Naive thymus-derived CD8-positive, alpha-beta T cell (primary cell): ENCODE measurements at regions not wholly inside any gene's neighbourhood (a gene's known extent, or its start where the extent isn't known, plus 50 kb on each side); places are given as distances from the start of the nearest gene placed in this dataset.

Source experiments
- ATAC-seq, 2 donors: fragments of 150-1000 bp; cut with Tn5 transposase in 1 of 2; sonication (Bioruptor Pico), chemical (Tn5 transposase) in 1 of 2; 1 replicate in 1 of 2; 2 replicates in 1 of 2; pipeline ENCODE4 v1.10.0; 2021; ENCODE audit warnings: mild to moderate bottlenecking in 2 of 2, moderate library complexity in 2 of 2
- POLR2A ChIA-PET: fragments of 350-600 bp; sonication (Branson Sonifier 250); formaldehyde crosslinking; loops from one replicate; lab custom pipeline; 2021; ENCODE audit warnings: antibody characterized with exemption; lab: Charles Lee
- DNase-seq, 10 donors: peaks; one replicate each; pipeline versions ENCODE4 v3.0.0 to v3.0.0-alpha.2; 2020 to 2022
- H3K27ac Mint-ChIP-seq, 10 donors: one replicate each; pipeline ENCODE4 v1.8.0; 2020 to 2022; ENCODE audit warnings: mild to moderate bottlenecking in 10 of 10, mixed read lengths in 10 of 10, moderate library complexity in 4 of 10, inconsistent platforms in 1 of 10
- H3K27me3 Mint-ChIP-seq, 5 donors: one replicate each; pipeline ENCODE4 v1.8.0; 2021 to 2022; ENCODE audit warnings: mixed read lengths in 5 of 5
- H3K36me3 Mint-ChIP-seq, 3 donors: one replicate each; pipeline ENCODE4 v1.8.0; 2020 to 2022; ENCODE audit warnings: mixed read lengths in 3 of 3, mild to moderate bottlenecking in 2 of 3, inconsistent platforms in 1 of 3
- H3K4me1 Mint-ChIP-seq, 4 donors: one replicate each; pipeline ENCODE4 v1.8.0; 2021 to 2022; ENCODE audit warnings: mixed read lengths in 4 of 4
- H3K4me3 Mint-ChIP-seq, 10 donors: one replicate each; pipeline ENCODE4 v1.8.0; 2020 to 2022; ENCODE audit warnings: mild to moderate bottlenecking in 10 of 10, mixed read lengths in 10 of 10, moderate library complexity in 6 of 10, inconsistent platforms in 1 of 10
- H3K9me3 Mint-ChIP-seq, 9 donors: one replicate each; pipeline ENCODE4 v1.8.0; 2020 to 2022; ENCODE audit warnings: mixed read lengths in 9 of 9, mild to moderate bottlenecking in 3 of 9, inconsistent platforms in 1 of 9, moderate library complexity in 1 of 9

- Mint-ChIP-seq H3K27ac (no peak overlapping the region), H3K36me3 (no peaks in the 10 kb centered on the region), H3K4me3 (no peak overlapping the region), H3K27me3 (peaks cover 0 to 7% (median 3%) of the 10 kb centered on the region in 5 donors), H3K9me3 (no peaks in the 10 kb centered on the region), H3K4me1 (peaks cover 0 to 7% (median 3%) of the 10 kb centered on the region in 4 donors)
- DNase-seq (no peak), ATAC-seq (no peak)
- POLR2A ChIA-PET = no interaction called here
These were observed 262.1 kb downstream of the FGF9 start for GRCh38 chr13:21932996-21933395.

- POLR2A ChIA-PET = no interaction called here
- Mint-ChIP-seq H3K4me3 (no peak overlapping the region), H3K9me3 (no peaks in the 10 kb centered on the region), H3K27me3 (peaks cover 0 to 9% (median 4%) of the 10 kb centered on the region in 5 donors), H3K27ac (no peak overlapping the region), H3K36me3 (no peaks in the 10 kb centered on the region), H3K4me1 (peaks cover 0 to 7% (median 3%) of the 10 kb centered on the region in 4 donors)
- ATAC-seq (no peak), DNase-seq (no peak)
These were observed 263.4 kb downstream of the FGF9 start for GRCh38 chr13:21934284-21934683.

GRCh38 chr13:21936674-21937073, 265.8 kb downstream of the FGF9 start:
- no peak overlapping the region for H3K4me3 Mint-ChIP-seq
- POLR2A ChIA-PET = no interaction called here
- peaks cover 0 to 9% (median 4%) of the 10 kb centered on the region in 5 donors for H3K27me3 Mint-ChIP-seq
- H3K9me3 Mint-ChIP-seq = peaks cover 0 to 2% (median 0%) of the 10 kb centered on the region in 9 donors
- H3K27ac Mint-ChIP-seq = no peak overlapping the region
- no peak for DNase-seq
- ATAC-seq = no peak
- no peaks in the 10 kb centered on the region for H3K36me3 Mint-ChIP-seq
- H3K4me1 Mint-ChIP-seq = no peaks in the 10 kb centered on the region

- no peaks in the 10 kb centered on the region for H3K4me1 Mint-ChIP-seq
- no peaks in the 10 kb centered on the region for H3K36me3 Mint-ChIP-seq
- ATAC-seq (no peak), DNase-seq (no peak)
- peaks cover 0 to 9% (median 4%) of the 10 kb centered on the region in 5 donors for H3K27me3 Mint-ChIP-seq
- no peak overlapping the region for H3K4me3 Mint-ChIP-seq
- POLR2A ChIA-PET = no interaction called here
- H3K27ac Mint-ChIP-seq = no peak overlapping the region
- peaks cover 0 to 8% (median 3%) of the 10 kb centered on the region in 9 donors for H3K9me3 Mint-ChIP-seq
These were observed 267.3 kb downstream of the FGF9 start for GRCh38 chr13:21938168-21938567.

GRCh38 chr13:21938636-21939035, 267.8 kb downstream of the FGF9 start:
- no peak overlapping the region for H3K27ac Mint-ChIP-seq
- no peak for ATAC-seq
- H3K4me1 Mint-ChIP-seq = no peaks in the 10 kb centered on the region
- peaks cover 0 to 13% (median 8%) of the 10 kb centered on the region in 9 donors for H3K9me3 Mint-ChIP-seq
- H3K36me3 Mint-ChIP-seq = no peaks in the 10 kb centered on the region
- H3K27me3 Mint-ChIP-seq = peaks cover 0 to 9% (median 4%) of the 10 kb centered on the region in 5 donors
- POLR2A ChIA-PET = no interaction called here
- no peak overlapping the region for H3K4me3 Mint-ChIP-seq
- DNase-seq = no peak

- no peaks in the 10 kb centered on the region for H3K4me1 Mint-ChIP-seq
- POLR2A ChIA-PET = no interaction called here
- ATAC-seq = no peak
- DNase-seq = no peak
- no peak overlapping the region for H3K4me3 Mint-ChIP-seq
- H3K27me3 Mint-ChIP-seq = peaks cover 0 to 9% (median 3%) of the 10 kb centered on the region in 5 donors
- H3K27ac Mint-ChIP-seq = no peak overlapping the region
- peaks cover 0 to 45% (median 24%) of the 10 kb centered on the region in 9 donors for H3K9me3 Mint-ChIP-seq
- peaks cover 0 to 17% (median 10%) of the 10 kb centered on the region in 3 donors for H3K36me3 Mint-ChIP-seq
These were observed 271.2 kb downstream of the FGF9 start for GRCh38 chr13:21942061-21942460.

GRCh38 chr13:21944610-21945009, 273.7 kb downstream of the FGF9 start:
- H3K27ac Mint-ChIP-seq = no peak overlapping the region
- no peak for DNase-seq
- peaks cover 0 to 45% (median 24%) of the 10 kb centered on the region in 9 donors for H3K9me3 Mint-ChIP-seq
- peaks cover 0 to 17% (median 10%) of the 10 kb centered on the region in 3 donors for H3K36me3 Mint-ChIP-seq
- no peak for ATAC-seq
- peaks cover 0 to 3% (median 0%) of the 10 kb centered on the region in 5 donors for H3K27me3 Mint-ChIP-seq
- POLR2A ChIA-PET = no interaction called here
- H3K4me3 Mint-ChIP-seq = no peak overlapping the region
- H3K4me1 Mint-ChIP-seq = peaks cover 0 to 7% (median 4%) of the 10 kb centered on the region in 4 donors

GRCh38 chr13:21945195-21945594, 274.3 kb downstream of the FGF9 start:
- H3K4me1 Mint-ChIP-seq = peaks cover 0 to 7% (median 4%) of the 10 kb centered on the region in 4 donors
- POLR2A ChIA-PET = no interaction called here
- DNase-seq = no peak
- ATAC-seq = no peak
- H3K27ac Mint-ChIP-seq = no peak overlapping the region
- H3K36me3 Mint-ChIP-seq = peaks cover 0 to 17% (median 10%) of the 10 kb centered on the region in 3 donors
- peaks cover 0 to 3% (median 0%) of the 10 kb centered on the region in 5 donors for H3K27me3 Mint-ChIP-seq
- H3K9me3 Mint-ChIP-seq = peaks cover 0 to 45% (median 24%) of the 10 kb centered on the region in 9 donors
- no peak overlapping the region for H3K4me3 Mint-ChIP-seq

GRCh38 chr13:21946964-21947363, 276.1 kb downstream of the FGF9 start:
- DNase-seq = no peak
- POLR2A ChIA-PET = no interaction called here
- peaks cover 0 to 45% (median 24%) of the 10 kb centered on the region in 9 donors for H3K9me3 Mint-ChIP-seq
- H3K27ac Mint-ChIP-seq = no peak overlapping the region
- ATAC-seq = no peak
- peaks cover 0 to 17% (median 10%) of the 10 kb centered on the region in 3 donors for H3K36me3 Mint-ChIP-seq
- peaks cover 0 to 3% (median 0%) of the 10 kb centered on the region in 5 donors for H3K27me3 Mint-ChIP-seq
- H3K4me1 Mint-ChIP-seq = peaks cover 0 to 7% (median 4%) of the 10 kb centered on the region in 4 donors
- no peak overlapping the region for H3K4me3 Mint-ChIP-seq

GRCh38 chr13:21948769-21949474, 278.0 kb downstream of the FGF9 start:
- Mint-ChIP-seq H3K36me3 (peaks cover 0 to 15% (median 8%) of the 10 kb centered on the region in 3 donors), H3K4me3 (no peak overlapping the region), H3K27ac (peak overlapping the region in 3 of 10 donors; percentile 11 to 24 (median 23)), H3K27me3 (peaks cover 0 to 3% (median 0%) of the 10 kb centered on the region in 5 donors), H3K9me3 (peaks cover 0 to 30% (median 12%) of the 10 kb centered on the region in 9 donors), H3K4me1 (peaks cover 0 to 7% (median 4%) of the 10 kb centered on the region in 4 donors)
- POLR2A ChIA-PET = no interaction called here
- ATAC-seq (no peak), DNase-seq (no peak)

- H3K9me3 Mint-ChIP-seq = peaks cover 0 to 27% (median 14%) of the 10 kb centered on the region in 9 donors
- H3K4me3 Mint-ChIP-seq = no peak overlapping the region
- DNase-seq (no peak), ATAC-seq (no peak)
- H3K27ac Mint-ChIP-seq = no peak overlapping the region
- peaks cover 0 to 10% (median 5%) of the 10 kb centered on the region in 3 donors for H3K36me3 Mint-ChIP-seq
- peaks cover 0 to 3% (median 0%) of the 10 kb centered on the region in 5 donors for H3K27me3 Mint-ChIP-seq
- H3K4me1 Mint-ChIP-seq = peaks cover 0 to 7% (median 4%) of the 10 kb centered on the region in 4 donors
- POLR2A ChIA-PET = no interaction called here
These were observed 279.1 kb downstream of the FGF9 start for GRCh38 chr13:21949818-21950429.

GRCh38 chr13:21956666-21957065, 285.8 kb downstream of the FGF9 start:
- no peak overlapping the region for H3K4me3 Mint-ChIP-seq
- ATAC-seq (no peak), DNase-seq (no peak)
- H3K4me1 Mint-ChIP-seq = no peaks in the 10 kb centered on the region
- no peak overlapping the region for H3K27ac Mint-ChIP-seq
- H3K27me3 Mint-ChIP-seq = peaks cover 0 to 5% (median 0%) of the 10 kb centered on the region in 5 donors
- H3K9me3 Mint-ChIP-seq = peaks cover 0 to 20% (median 4%) of the 10 kb centered on the region in 9 donors
- H3K36me3 Mint-ChIP-seq = peaks cover 0 to 4% (median 3%) of the 10 kb centered on the region in 3 donors
- POLR2A ChIA-PET = no interaction called here

GRCh38 chr13:21957833-21958232, 287.0 kb downstream of the FGF9 start:
- POLR2A ChIA-PET = no interaction called here
- no peak overlapping the region for H3K4me3 Mint-ChIP-seq
- ATAC-seq = no peak
- no peaks in the 10 kb centered on the region for H3K4me1 Mint-ChIP-seq
- no peak overlapping the region for H3K27ac Mint-ChIP-seq
- H3K27me3 Mint-ChIP-seq = peaks cover 0 to 5% (median 0%) of the 10 kb centered on the region in 5 donors
- DNase-seq = no peak
- peaks cover 0 to 4% (median 3%) of the 10 kb centered on the region in 3 donors for H3K36me3 Mint-ChIP-seq
- peaks cover 0 to 24% (median 7%) of the 10 kb centered on the region in 9 donors for H3K9me3 Mint-ChIP-seq
